Heart left ventricle (tissue), 13 donors: ENCODE measurements at regions not wholly inside any gene's neighbourhood (a gene's known extent, or its start where the extent isn't known, plus 50 kb on each side); places are given as distances from the start of the nearest gene placed in this dataset.

Source experiments
- POLR2A ChIP-seq, 2 donors: fragments of 450-650 bp; IDR thresholded peaks; one replicate each; pipeline ENCODE4 v1.6.1; 2017; ENCODE audit warnings: antibody characterized with exemption in 2 of 2, mild to moderate bottlenecking in 2 of 2, moderate library complexity in 2 of 2
- TF ChIP-seq, protein P1 (sequence below), 12 donors: fragments of 200-600 bp; sonication (generic) in 4 of 12; IDR thresholded peaks; one replicate each; pipeline versions ENCODE4 v1.5.0 to v1.8.0; 2018 to 2022; ENCODE audit warnings: antibody characterized with exemption in 12 of 12, mild to moderate bottlenecking in 5 of 12
- donor health status: ischemic (EF 13 %, LVEDD 7.1; RV severe dilation, severe dysfunction).
- donor health status: DM: no; HTN: yes; CAD: no.
- donor health status: DM: no; HTN: no; CAD: no.
- donor health status: ischemic (EF 25% LVEDD 6.9; RV normal size, moderate dysfunction).
- donor health status: ischemic (EF 25% LVEDD 5.7; RV mildly dilated, moderate dysfunction).
- donor health status: ischemic (EF 35%, LVEDD 5.7; RV mildly dilated, moderate dysfunction).
- donor health status: nonischemic (EF 11% LVEDD 7.7; RV severe dilation, severe dysfunction).
- donor health status: DM: yes; HTN: yes; CAD: no.
- donor health status: PGD.
- donor health status: ischemic (EF 29% LVEDD 5.4; RV normal size, mild dysfunction).
- donor health status: nonischemic (EF 23%, LVEDD 6.1; RV moderate dilation, normal function).

DNA sequence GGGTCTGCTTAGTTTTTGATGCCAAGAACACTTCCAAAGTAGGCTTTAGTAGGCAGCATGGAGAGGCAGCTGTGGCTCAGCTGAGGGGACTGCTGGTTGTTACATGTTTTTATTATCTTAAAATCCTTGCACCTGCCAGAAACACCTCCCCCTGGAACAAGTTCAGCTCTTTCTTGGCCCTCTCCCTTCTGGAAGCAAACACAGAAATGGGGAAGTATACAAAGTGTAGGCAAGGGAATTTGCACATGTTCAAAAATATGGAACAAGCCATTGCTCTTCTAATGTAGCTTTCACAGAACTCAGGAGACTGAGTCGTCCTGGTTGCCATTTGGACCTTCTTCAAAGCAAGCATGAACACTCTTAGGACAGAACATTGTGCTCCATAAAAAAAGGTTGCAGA is 169.1 kb upstream of the SEMA6D start:
- TF ChIP-seq, protein P1, sequence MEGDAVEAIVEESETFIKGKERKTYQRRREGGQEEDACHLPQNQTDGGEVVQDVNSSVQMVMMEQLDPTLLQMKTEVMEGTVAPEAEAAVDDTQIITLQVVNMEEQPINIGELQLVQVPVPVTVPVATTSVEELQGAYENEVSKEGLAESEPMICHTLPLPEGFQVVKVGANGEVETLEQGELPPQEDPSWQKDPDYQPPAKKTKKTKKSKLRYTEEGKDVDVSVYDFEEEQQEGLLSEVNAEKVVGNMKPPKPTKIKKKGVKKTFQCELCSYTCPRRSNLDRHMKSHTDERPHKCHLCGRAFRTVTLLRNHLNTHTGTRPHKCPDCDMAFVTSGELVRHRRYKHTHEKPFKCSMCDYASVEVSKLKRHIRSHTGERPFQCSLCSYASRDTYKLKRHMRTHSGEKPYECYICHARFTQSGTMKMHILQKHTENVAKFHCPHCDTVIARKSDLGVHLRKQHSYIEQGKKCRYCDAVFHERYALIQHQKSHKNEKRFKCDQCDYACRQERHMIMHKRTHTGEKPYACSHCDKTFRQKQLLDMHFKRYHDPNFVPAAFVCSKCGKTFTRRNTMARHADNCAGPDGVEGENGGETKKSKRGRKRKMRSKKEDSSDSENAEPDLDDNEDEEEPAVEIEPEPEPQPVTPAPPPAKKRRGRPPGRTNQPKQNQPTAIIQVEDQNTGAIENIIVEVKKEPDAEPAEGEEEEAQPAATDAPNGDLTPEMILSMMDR (IDR thresholded peaks at IDR 0.05), result no peak
- no peak for TF ChIP-seq POLR2A (IDR thresholded peaks at IDR 0.05)
